Epithelial cell of prostate (primary cell): ENCODE measurements at regions not wholly inside any gene's neighbourhood (a gene's known extent, or its start where the extent isn't known, plus 50 kb on each side); places are given as distances from the start of the nearest gene placed in this dataset.

Experiments used
- DNase-seq: peaks from one replicate; pipeline ENCODE4 v3.0.0-alpha.2; 2011; ENCODE audit warnings: low read depth, low spot score
- H3K27ac ChIP-seq: fragments of 450-650 bp; 2 replicates; pipeline ENCODE4 v1.5.1; 2017; ENCODE audit warnings: mild to moderate bottlenecking

GRCh38 chr19:31402529-31403316 lies 53.5 kb upstream of the TSHZ3 start:
- DNase-seq: no peak
- H3K27ac ChIP-seq: no peak overlapping the region

GRCh38 chr19:31406106-31406505 lies 56.9 kb upstream of the TSHZ3 start:
- no peak overlapping the region for H3K27ac ChIP-seq
- no peak for DNase-seq

GRCh38 chr19:31408460-31409124 lies 59.4 kb upstream of the TSHZ3 start:
- peak; percentile 24 for DNase-seq
- H3K27ac ChIP-seq: peak overlapping the region; percentile 50

- no peak overlapping the region for H3K27ac ChIP-seq
- no peak for DNase-seq
Observed at GRCh38 chr19:31413353-31413752, 64.1 kb upstream of the TSHZ3 start.

GRCh38 chr19:31415322-31415721 lies 66.1 kb upstream of the TSHZ3 start:
- DNase-seq: no peak
- no peak overlapping the region for H3K27ac ChIP-seq

GRCh38 chr19:31416548-31416947 lies 67.3 kb upstream of the TSHZ3 start:
- no peak for DNase-seq
- no peak overlapping the region for H3K27ac ChIP-seq

- no peak overlapping the region for H3K27ac ChIP-seq
- DNase-seq: no peak
Observed at GRCh38 chr19:31418055-31418454, 68.8 kb upstream of the TSHZ3 start.

GRCh38 chr19:31418692-31419430 lies 69.6 kb upstream of the TSHZ3 start:
- H3K27ac ChIP-seq: no peak overlapping the region
- DNase-seq: no peak

- no peak for DNase-seq
- no peak overlapping the region for H3K27ac ChIP-seq
Observed at GRCh38 chr19:31419871-31420445, 70.7 kb upstream of the TSHZ3 start.

- no peak for DNase-seq
- H3K27ac ChIP-seq: no peak overlapping the region
Observed at GRCh38 chr19:31421082-31421481, 71.8 kb upstream of the TSHZ3 start.

- DNase-seq: no peak
- H3K27ac ChIP-seq: no peak overlapping the region
Observed at GRCh38 chr19:31421856-31422255, 72.6 kb upstream of the TSHZ3 start.

GRCh38 chr19:31423896-31424295 lies 74.7 kb upstream of the TSHZ3 start:
- no peak for DNase-seq
- no peak overlapping the region for H3K27ac ChIP-seq

GRCh38 chr19:31424861-31425620 lies 75.8 kb upstream of the TSHZ3 start:
- no peak overlapping the region for H3K27ac ChIP-seq

GRCh38 chr19:31427857-31428256 lies 78.6 kb upstream of the TSHZ3 start:
- no peak for DNase-seq
- H3K27ac ChIP-seq: no peak overlapping the region

More at GRCh38 chr19:31424861-31425620, 75.8 kb upstream of the TSHZ3 start:
- DNase-seq: no peak

- no peak overlapping the region for H3K27ac ChIP-seq
Observed at GRCh38 chr19:31430381-31430780, 81.1 kb upstream of the TSHZ3 start.

GRCh38 chr19:31432201-31432810 lies 83.1 kb upstream of the TSHZ3 start:
- H3K27ac ChIP-seq: no peak overlapping the region
- no peak for DNase-seq

More at GRCh38 chr19:31430381-31430780, 81.1 kb upstream of the TSHZ3 start:
- no peak for DNase-seq

- no peak for DNase-seq
- H3K27ac ChIP-seq: no peak overlapping the region
Observed at GRCh38 chr19:31436121-31436776, 87.0 kb upstream of the TSHZ3 start.

- no peak overlapping the region for H3K27ac ChIP-seq
- peak; percentile 46 for DNase-seq
Observed at GRCh38 chr19:31438401-31439269, 89.4 kb upstream of the TSHZ3 start.
